NB4 (cell line): ENCODE measurements at regions not wholly inside any gene's neighbourhood (a gene's known extent, or its start where the extent isn't known, plus 50 kb on each side); places are given as distances from the start of the nearest gene placed in this dataset.

ENCODE experiments used
- POLR2A ChIP-seq: IDR thresholded peaks from 2 replicates; pipeline ENCODE4 v1.6.1; 2011; ENCODE audit warnings: mild to moderate bottlenecking; ENCODE audit not compliant: insufficient read length; ENCODE audit errors: extremely low read depth
- TF ChIP-seq, protein P1 (sequence below): IDR thresholded peaks from one replicate; pipeline ENCODE4 v1.5.1; 2012; ENCODE audit warnings: low read depth, low read length
- TF ChIP-seq, protein P2 (sequence below): IDR thresholded peaks from 2 replicates; pipeline ENCODE4 v1.6.1; 2011; ENCODE audit warnings: low read depth, low read length

DNA sequence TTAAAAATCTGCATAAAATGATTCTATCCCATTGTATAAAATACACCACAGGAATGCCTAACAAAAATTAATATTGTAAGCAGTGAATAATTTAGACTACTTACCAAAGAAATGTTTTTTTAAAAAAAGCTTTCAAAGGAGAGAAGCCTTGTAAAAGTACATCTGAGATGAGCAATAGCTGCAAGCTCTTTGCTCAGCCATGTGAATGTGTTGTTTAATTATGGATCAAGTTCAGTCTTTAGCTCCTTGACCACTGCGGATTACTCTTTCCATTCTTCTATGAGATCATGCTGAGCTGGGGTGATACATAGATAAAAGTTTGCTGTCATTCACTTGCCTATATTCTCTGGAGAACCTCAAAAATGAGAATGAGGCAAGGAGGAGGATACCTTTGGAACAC is 782.4 kb upstream of the ZNF608 start:
- TF ChIP-seq, protein P1, sequence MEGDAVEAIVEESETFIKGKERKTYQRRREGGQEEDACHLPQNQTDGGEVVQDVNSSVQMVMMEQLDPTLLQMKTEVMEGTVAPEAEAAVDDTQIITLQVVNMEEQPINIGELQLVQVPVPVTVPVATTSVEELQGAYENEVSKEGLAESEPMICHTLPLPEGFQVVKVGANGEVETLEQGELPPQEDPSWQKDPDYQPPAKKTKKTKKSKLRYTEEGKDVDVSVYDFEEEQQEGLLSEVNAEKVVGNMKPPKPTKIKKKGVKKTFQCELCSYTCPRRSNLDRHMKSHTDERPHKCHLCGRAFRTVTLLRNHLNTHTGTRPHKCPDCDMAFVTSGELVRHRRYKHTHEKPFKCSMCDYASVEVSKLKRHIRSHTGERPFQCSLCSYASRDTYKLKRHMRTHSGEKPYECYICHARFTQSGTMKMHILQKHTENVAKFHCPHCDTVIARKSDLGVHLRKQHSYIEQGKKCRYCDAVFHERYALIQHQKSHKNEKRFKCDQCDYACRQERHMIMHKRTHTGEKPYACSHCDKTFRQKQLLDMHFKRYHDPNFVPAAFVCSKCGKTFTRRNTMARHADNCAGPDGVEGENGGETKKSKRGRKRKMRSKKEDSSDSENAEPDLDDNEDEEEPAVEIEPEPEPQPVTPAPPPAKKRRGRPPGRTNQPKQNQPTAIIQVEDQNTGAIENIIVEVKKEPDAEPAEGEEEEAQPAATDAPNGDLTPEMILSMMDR = no peak
- TF ChIP-seq, protein P2, sequence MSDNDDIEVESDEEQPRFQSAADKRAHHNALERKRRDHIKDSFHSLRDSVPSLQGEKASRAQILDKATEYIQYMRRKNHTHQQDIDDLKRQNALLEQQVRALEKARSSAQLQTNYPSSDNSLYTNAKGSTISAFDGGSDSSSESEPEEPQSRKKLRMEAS = no peak
- TF ChIP-seq POLR2A = no peak
